SK-N-SH (cell line): ENCODE measurements at regions not wholly inside any gene's neighbourhood (a gene's known extent, or its start where the extent isn't known, plus 50 kb on each side); places are given as distances from the start of the nearest gene placed in this dataset.
A peak's percentile ranks its signal among the peaks of the same experiment; 100 is the strongest.

ENCODE experiments used
- CTCF ChIA-PET: fragments of 300-600, 350-600 bp; formaldehyde crosslinking; extraction: SDS; loops from one replicate; lab custom pipeline; 2021; lab: Yijun Ruan, JAX
- POLR2A ChIA-PET: fragments of 350-600 bp; sonication (Branson Sonifier 250); formaldehyde crosslinking; extraction: SDS; loops from one replicate; lab custom pipeline; 2020; ENCODE audit warnings: antibody characterized with exemption, inconsistent platforms; lab: Yijun Ruan, JAX
- DNase-seq: peaks from one replicate; pipeline ENCODE4 v3.0.0; 2012
- H2AFZ ChIP-seq: fragments of 200-600 bp; sonication (generic); 2 replicates; pipeline ENCODE4 v1.8.1; 2016; ENCODE audit warnings: antibody characterized with exemption, mild to moderate bottlenecking, low read depth
- H3F3A ChIP-seq: fragments of 200-600 bp; sonication (generic); replicated peaks from 2 replicates; pipeline ENCODE3; 2016; ENCODE audit warnings: antibody characterized with exemption, mild to moderate bottlenecking; ENCODE audit not compliant: insufficient read depth
- H3K27ac ChIP-seq, 2 experiments: fragments of 200-500 bp in 1 of 2; fragments of 200-600 bp in 1 of 2; sonication (Bioruptor generic) in 1 of 2; sonication (generic), shearing (Covaris generic) in 1 of 2; 2 replicates each; pipeline versions ENCODE4 v1.5.1 to v1.6.1; 2014 to 2016; ENCODE audit warnings: low read depth in 2 of 2, inconsistent platforms in 1 of 2, low read length in 1 of 2, mild to moderate bottlenecking in 1 of 2, mixed read lengths in 1 of 2
- H3K27me3 ChIP-seq: fragments of 200-600 bp; sonication (generic), shearing (Covaris generic); 2 replicates; pipeline ENCODE4 v1.6.1; 2016; ENCODE audit warnings: mixed run types; ENCODE audit not compliant: insufficient read depth
- H3K36me3 ChIP-seq, 2 experiments: fragments of 200-500 bp in 1 of 2; fragments of 200-600 bp in 1 of 2; sonication (Bioruptor generic) in 1 of 2; sonication (generic) in 1 of 2; replicated peaks in 1 of 2; 2 replicates each; pipeline versions ENCODE3 to v1.5.1; 2014 to 2016; ENCODE audit warnings: low read length in 1 of 2, mild to moderate bottlenecking in 1 of 2; ENCODE audit not compliant: insufficient read depth in 2 of 2, control insufficient read depth in 1 of 2
- H3K4me1 ChIP-seq, 2 experiments: fragments of 200-500 bp in 1 of 2; fragments of 200-600 bp in 1 of 2; sonication (Bioruptor generic) in 1 of 2; sonication (generic), shearing (Covaris generic) in 1 of 2; 2 replicates each; pipeline versions ENCODE4 v1.5.1 to v1.6.1; 2014 to 2016; ENCODE audit warnings: low read depth in 1 of 2, low read length in 1 of 2, mixed run types in 1 of 2; ENCODE audit not compliant: insufficient read depth in 2 of 2, control insufficient read depth in 1 of 2
- H3K4me2 ChIP-seq: fragments of 200-600 bp; sonication (generic), shearing (Covaris generic); 2 replicates; pipeline ENCODE4 v1.6.1; 2017; ENCODE audit warnings: mixed run types
- H3K4me3 ChIP-seq, 2 experiments: fragments of 200-500 bp in 1 of 2; fragments of 200-600 bp in 1 of 2; sonication (Bioruptor generic) in 1 of 2; sonication (generic), shearing (Covaris generic) in 1 of 2; 2 replicates each; pipeline versions ENCODE4 v1.5.1 to v1.8.1; 2014 to 2016; ENCODE audit warnings: low read depth in 2 of 2, inconsistent platforms in 1 of 2, low read length in 1 of 2, mild to moderate bottlenecking in 1 of 2, mixed read lengths in 1 of 2, moderate library complexity in 1 of 2
- H3K79me2 ChIP-seq: fragments of 200-600 bp; sonication (generic); 2 replicates; pipeline ENCODE4 v1.8.1; 2017; ENCODE audit warnings: mild to moderate bottlenecking; ENCODE audit not compliant: insufficient read depth
- H3K9ac ChIP-seq: fragments of 200-600 bp; sonication (generic); 2 replicates; pipeline ENCODE4 v1.6.1; 2017; ENCODE audit warnings: mixed run types
- H3K9me2 ChIP-seq: fragments of 200-600 bp; sonication (generic); 2 replicates; pipeline ENCODE4 v1.6.1; 2017; ENCODE audit warnings: mixed run types
- H3K9me3 ChIP-seq: fragments of 200-600 bp; sonication (generic); 2 replicates; pipeline ENCODE4 v1.6.1; 2017; ENCODE audit warnings: mixed run types, mild to moderate bottlenecking, moderate library complexity
- H4K20me1 ChIP-seq: fragments of 200-600 bp; sonication (generic); 2 replicates; pipeline ENCODE4 v1.6.1; 2017; ENCODE audit warnings: mild to moderate bottlenecking, mixed run types; ENCODE audit not compliant: insufficient read depth
- GATA2 ChIP-seq: sonication (generic); formaldehyde crosslinking; IDR thresholded peaks from 2 replicates; pipeline ENCODE4 v1.5.0; 2020; ENCODE audit warnings: mild to moderate bottlenecking, missing genetic modification reagents
- RAD21 ChIP-seq: IDR thresholded peaks from 2 replicates; pipeline ENCODE4 v1.6.1; 2012; ENCODE audit warnings: mild to moderate bottlenecking, low read length
- SMC3 ChIP-seq: IDR thresholded peaks from 2 replicates; pipeline ENCODE4 v1.6.1; 2012; ENCODE audit warnings: low read depth, low read length, improper control_type of control experiment
- TAF1 ChIP-seq: IDR thresholded peaks from 2 replicates; pipeline ENCODE4 v1.6.1; 2012; ENCODE audit warnings: low read depth, mild to moderate bottlenecking, low read length, moderate library complexity, borderline replicate concordance
- TEAD4 ChIP-seq: IDR thresholded peaks from 2 replicates; pipeline ENCODE4 v1.4.0; 2012; ENCODE audit warnings: mild to moderate bottlenecking, borderline replicate concordance; ENCODE audit not compliant: insufficient read depth
- WGBS: methylation state at CpG from one replicate; pipeline ENCODE4 v1.1.6; 2017; ENCODE audit warnings: low lambda C conversion rate; 5-methylcytosine and 5-hydroxymethylcytosine counted together
- TF ChIP-seq, protein P1 (sequence below): fragments of 200-600 bp; sonication (generic); IDR thresholded peaks from 2 replicates; pipeline ENCODE4 v1.6.1; 2017; ENCODE audit warnings: antibody characterized with exemption, mild to moderate bottlenecking, moderate library complexity
- TF ChIP-seq, protein P2 (sequence below): IDR thresholded peaks from 2 replicates; pipeline ENCODE4 v1.4.0; 2012; ENCODE audit warnings: low read depth, borderline replicate concordance

DNA sequence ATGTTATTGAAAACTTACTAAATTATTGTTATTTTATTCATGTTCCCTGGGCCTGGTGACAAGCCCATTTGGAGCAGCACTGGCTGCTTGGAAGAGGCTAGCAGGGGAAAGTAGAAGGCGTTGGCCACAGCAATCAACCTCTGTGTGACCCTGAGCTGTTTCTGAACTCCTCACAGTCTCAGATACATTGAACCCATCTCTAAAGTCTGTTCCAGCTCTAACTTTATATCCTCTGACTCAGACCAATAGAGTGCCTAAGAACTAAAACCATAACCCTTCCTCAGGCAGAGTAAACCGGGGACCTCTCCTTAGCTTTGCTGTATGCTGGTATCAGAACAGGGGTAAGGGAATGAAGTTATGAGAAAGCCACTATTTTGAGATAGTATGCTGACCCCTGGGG, 96.4 kb upstream of the NOL4 start:
- TF ChIP-seq TAF1: no peak
- no peak for TF ChIP-seq SMC3
- H3K79me2 ChIP-seq: no peaks in the 10 kb centered on the region
- no peaks in the 10 kb centered on the region for H3F3A ChIP-seq
- no peak overlapping the region for H3K4me3 ChIP-seq
- 43% methylated on average over 2 of the region's 2 CpGs for WGBS
- no peak overlapping the region for H3K27ac ChIP-seq
- H4K20me1 ChIP-seq: no peaks in the 10 kb centered on the region
- CTCF ChIA-PET: interaction anchor here (0.6 to 7.5 kb wide), 11 partner anchors 59 to 1566 kb away, joined by 3 to 161 read pairs (median 7); partner anchors contain the start of gene NOL4
- no peaks in the 10 kb centered on the region for H3K9me3 ChIP-seq
- H3K4me2 ChIP-seq: no peak overlapping the region
- H2AFZ ChIP-seq: no peak overlapping the region
- H3K27me3 ChIP-seq: no peaks in the 10 kb centered on the region
- no peak for DNase-seq
- no peaks in the 10 kb centered on the region for H3K9me2 ChIP-seq
- peaks cover 0 to 3% of the 10 kb centered on the region in 2 experiments; a peak in 2 of 4 replicates for H3K4me1 ChIP-seq
- no peak overlapping the region for H3K9ac ChIP-seq
- H3K36me3 ChIP-seq: no peaks in the 10 kb centered on the region
- POLR2A ChIA-PET: interaction anchor here (0.7 to 1.1 kb wide), 2 partner anchors 98 to 189 kb away, joined by 4 read pairs; no protein-coding TSS in a partner anchor

DNA sequence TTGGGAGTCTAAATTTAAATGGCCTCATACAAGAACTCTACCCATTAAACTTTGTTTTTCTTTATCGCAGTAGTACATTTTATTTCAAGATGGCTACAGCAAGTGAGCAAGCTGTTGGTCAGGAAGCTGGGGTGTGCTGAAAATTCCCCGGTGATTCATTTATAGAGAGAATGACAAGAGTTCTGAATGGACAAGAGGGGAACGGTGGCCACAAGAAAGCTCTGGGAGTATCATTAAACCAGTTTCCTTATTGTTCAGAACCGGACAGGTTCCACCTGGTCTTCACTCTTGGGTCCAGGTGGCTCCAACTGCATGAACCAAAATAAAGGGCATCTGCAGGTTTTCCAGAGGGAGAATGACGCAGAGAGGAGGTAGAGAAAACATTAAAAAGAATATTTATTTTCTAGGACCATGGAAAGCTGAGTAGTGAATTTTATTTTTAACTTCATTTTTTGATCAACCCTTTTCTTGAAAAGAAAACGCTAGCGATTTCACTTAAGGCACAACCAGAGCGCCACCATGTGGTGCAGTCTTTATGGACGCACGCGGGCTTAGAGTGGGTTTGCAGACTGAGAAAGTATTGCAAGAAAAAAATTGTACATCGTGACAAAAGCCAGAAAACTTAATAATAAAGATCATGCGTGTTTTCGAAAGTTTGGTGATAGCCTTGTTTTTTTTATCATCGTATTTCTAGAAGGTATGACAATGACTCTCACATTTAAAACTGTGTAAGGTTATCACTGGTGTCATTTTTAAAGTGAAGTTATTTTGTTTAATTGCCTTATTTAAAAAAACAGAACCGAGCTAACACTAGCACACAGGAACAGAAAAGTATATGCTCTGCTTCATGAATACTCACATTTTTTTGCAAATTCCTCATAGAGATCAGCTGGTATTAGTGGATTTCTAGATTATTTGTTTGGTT, 97.9 kb upstream of the NOL4 start:
- Histone ChIP-seq H3K27ac (no peak overlapping the region), H3K9ac (no peak overlapping the region), H3K4me1 (peaks cover 0 to 3% of the 10 kb centered on the region in 2 experiments; a peak in 2 of 4 replicates), H4K20me1 (no peaks in the 10 kb centered on the region), H3K79me2 (no peaks in the 10 kb centered on the region), H3K4me3 (no peak overlapping the region; a peak in 1 of 4 replicates), H3K9me3 (no peaks in the 10 kb centered on the region), H3F3A (no peaks in the 10 kb centered on the region), H3K4me2 (no peak overlapping the region), H3K27me3 (no peaks in the 10 kb centered on the region), H3K9me2 (no peaks in the 10 kb centered on the region), H3K36me3 (no peaks in the 10 kb centered on the region), H2AFZ (no peak overlapping the region; the same call in 1 of the 2 replicates)
- 17% methylated on average over 16 of the region's 16 CpGs for WGBS
- POLR2A ChIA-PET: interaction anchor here (1.0 kb wide), 1 partner anchor 200 kb away, joined by 4 read pairs; no protein-coding TSS in a partner anchor
- CTCF ChIA-PET: interaction anchor here (0.6 to 7.5 kb wide), 52 partner anchors 8 to 587 kb away, joined by 3 to 161 read pairs (median 4); partner anchors contain the start of gene NOL4
- DNase-seq: peak; percentile 36
- peak; percentile 96 for TF ChIP-seq RAD21
- no peak for TF ChIP-seq TEAD4
- TF ChIP-seq GATA2 (CRISPR knock-in tag): no peak
- TF ChIP-seq, protein P1, sequence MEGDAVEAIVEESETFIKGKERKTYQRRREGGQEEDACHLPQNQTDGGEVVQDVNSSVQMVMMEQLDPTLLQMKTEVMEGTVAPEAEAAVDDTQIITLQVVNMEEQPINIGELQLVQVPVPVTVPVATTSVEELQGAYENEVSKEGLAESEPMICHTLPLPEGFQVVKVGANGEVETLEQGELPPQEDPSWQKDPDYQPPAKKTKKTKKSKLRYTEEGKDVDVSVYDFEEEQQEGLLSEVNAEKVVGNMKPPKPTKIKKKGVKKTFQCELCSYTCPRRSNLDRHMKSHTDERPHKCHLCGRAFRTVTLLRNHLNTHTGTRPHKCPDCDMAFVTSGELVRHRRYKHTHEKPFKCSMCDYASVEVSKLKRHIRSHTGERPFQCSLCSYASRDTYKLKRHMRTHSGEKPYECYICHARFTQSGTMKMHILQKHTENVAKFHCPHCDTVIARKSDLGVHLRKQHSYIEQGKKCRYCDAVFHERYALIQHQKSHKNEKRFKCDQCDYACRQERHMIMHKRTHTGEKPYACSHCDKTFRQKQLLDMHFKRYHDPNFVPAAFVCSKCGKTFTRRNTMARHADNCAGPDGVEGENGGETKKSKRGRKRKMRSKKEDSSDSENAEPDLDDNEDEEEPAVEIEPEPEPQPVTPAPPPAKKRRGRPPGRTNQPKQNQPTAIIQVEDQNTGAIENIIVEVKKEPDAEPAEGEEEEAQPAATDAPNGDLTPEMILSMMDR: peak; percentile 91
- TF ChIP-seq, protein P2, sequence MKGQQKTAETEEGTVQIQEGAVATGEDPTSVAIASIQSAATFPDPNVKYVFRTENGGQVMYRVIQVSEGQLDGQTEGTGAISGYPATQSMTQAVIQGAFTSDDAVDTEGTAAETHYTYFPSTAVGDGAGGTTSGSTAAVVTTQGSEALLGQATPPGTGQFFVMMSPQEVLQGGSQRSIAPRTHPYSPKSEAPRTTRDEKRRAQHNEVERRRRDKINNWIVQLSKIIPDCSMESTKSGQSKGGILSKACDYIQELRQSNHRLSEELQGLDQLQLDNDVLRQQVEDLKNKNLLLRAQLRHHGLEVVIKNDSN: no peak
- peak; percentile 80 for TF ChIP-seq SMC3
- TF ChIP-seq, all 33 proteins: peak for 3
